ENCODE measurements at regions not wholly inside any gene's neighbourhood (a gene's known extent, or its start where the extent isn't known, plus 50 kb on each side); places are given as distances from the start of the nearest gene placed in this dataset.

- no peak for TF ChIP-seq CTCF (IDR thresholded peaks at IDR 0.05)
- no peak for TF ChIP-seq POLR2A (IDR thresholded peaks at IDR 0.05)
These were observed 279.4 kb upstream of the NXPH2 start for GRCh38 chr2:139059617-139060016.
